ENCODE measurements at regions not wholly inside any gene's neighbourhood (a gene's known extent, or its start where the extent isn't known, plus 50 kb on each side); places are given as distances from the start of the nearest gene placed in this dataset.

DNA sequence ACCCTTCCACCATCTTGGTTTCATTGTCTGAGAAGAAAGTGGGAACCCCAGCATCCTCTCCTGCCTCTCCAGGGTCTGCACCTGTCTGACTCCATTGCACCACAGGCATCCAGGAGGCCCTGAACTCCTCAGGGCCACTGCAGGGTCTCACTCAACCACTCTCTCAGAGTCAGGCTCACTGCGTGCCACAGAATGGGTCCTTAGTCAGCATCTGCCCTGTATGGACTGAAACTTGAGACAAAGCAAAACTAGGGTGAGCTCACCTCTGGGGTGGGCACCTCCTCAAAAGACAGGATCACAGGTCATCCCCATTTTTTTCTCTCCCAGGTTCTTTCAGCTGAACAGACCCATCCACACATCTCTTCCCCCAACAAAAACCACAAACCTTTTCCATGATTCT lies 59.2 kb upstream of the CPEB4 start:
- TF ChIP-seq POLR2A (IDR thresholded peaks at IDR 0.05), result no peak
- TF ChIP-seq, protein P1, sequence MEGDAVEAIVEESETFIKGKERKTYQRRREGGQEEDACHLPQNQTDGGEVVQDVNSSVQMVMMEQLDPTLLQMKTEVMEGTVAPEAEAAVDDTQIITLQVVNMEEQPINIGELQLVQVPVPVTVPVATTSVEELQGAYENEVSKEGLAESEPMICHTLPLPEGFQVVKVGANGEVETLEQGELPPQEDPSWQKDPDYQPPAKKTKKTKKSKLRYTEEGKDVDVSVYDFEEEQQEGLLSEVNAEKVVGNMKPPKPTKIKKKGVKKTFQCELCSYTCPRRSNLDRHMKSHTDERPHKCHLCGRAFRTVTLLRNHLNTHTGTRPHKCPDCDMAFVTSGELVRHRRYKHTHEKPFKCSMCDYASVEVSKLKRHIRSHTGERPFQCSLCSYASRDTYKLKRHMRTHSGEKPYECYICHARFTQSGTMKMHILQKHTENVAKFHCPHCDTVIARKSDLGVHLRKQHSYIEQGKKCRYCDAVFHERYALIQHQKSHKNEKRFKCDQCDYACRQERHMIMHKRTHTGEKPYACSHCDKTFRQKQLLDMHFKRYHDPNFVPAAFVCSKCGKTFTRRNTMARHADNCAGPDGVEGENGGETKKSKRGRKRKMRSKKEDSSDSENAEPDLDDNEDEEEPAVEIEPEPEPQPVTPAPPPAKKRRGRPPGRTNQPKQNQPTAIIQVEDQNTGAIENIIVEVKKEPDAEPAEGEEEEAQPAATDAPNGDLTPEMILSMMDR (IDR thresholded peaks at IDR 0.05), result no peak
